HepG2 (cell line): ENCODE measurements at regions not wholly inside any gene's neighbourhood (a gene's known extent, or its start where the extent isn't known, plus 50 kb on each side); places are given as distances from the start of the nearest gene placed in this dataset.

Experiments
- CHD4 ChIP-seq: fragments of 200-600 bp; sonication (generic); IDR thresholded peaks from 2 replicates; pipeline ENCODE4 v1.7.0; 2017; ENCODE audit warnings: mild to moderate bottlenecking, low read length, borderline replicate concordance
- JUN ChIP-seq: sonication (generic); formaldehyde crosslinking; IDR thresholded peaks from 2 replicates; pipeline ENCODE4 v1.4.0; 2020; ENCODE audit warnings: mild to moderate bottlenecking, missing genetic modification reagents
- JUNB ChIP-seq: sonication (generic); formaldehyde crosslinking; IDR thresholded peaks from 2 replicates; pipeline ENCODE4 v1.8.0; 2022; ENCODE audit warnings: missing genetic modification reagents, mild to moderate bottlenecking, borderline replicate concordance
- KAT2B ChIP-seq: fragments of 150-350 bp; IDR thresholded peaks from 2 replicates; pipeline ENCODE4 v1.6.1; 2014; ENCODE audit warnings: low read depth, low read length, borderline replicate concordance
- TF ChIP-seq, protein P1 (sequence below): sonication (generic); formaldehyde crosslinking; IDR thresholded peaks from 2 replicates; pipeline ENCODE4 v1.5.0; 2020; ENCODE audit warnings: mild to moderate bottlenecking, missing genetic modification reagents, moderate library complexity

DNA sequence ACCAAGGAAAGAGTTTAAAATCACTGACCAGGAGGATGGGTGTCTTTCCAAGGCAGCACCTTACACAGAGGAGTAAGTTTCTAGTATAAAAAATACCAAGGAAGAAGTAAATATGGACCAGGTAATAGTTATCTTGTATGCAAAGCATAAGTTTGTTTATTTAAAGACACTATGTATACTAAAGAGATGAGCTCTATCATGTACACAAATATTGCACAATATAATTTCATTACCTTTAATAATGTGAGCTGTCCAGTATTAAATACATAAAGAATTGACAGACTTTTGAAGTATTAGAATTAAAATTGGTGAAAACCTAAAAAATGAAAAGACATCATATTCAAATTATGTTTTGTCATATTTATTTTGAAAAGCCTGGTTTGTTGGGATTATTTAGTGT, 322.0 kb upstream of the MIR17HG start:
- TF ChIP-seq, protein P1, sequence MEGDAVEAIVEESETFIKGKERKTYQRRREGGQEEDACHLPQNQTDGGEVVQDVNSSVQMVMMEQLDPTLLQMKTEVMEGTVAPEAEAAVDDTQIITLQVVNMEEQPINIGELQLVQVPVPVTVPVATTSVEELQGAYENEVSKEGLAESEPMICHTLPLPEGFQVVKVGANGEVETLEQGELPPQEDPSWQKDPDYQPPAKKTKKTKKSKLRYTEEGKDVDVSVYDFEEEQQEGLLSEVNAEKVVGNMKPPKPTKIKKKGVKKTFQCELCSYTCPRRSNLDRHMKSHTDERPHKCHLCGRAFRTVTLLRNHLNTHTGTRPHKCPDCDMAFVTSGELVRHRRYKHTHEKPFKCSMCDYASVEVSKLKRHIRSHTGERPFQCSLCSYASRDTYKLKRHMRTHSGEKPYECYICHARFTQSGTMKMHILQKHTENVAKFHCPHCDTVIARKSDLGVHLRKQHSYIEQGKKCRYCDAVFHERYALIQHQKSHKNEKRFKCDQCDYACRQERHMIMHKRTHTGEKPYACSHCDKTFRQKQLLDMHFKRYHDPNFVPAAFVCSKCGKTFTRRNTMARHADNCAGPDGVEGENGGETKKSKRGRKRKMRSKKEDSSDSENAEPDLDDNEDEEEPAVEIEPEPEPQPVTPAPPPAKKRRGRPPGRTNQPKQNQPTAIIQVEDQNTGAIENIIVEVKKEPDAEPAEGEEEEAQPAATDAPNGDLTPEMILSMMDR = no peak
- no peak for TF ChIP-seq JUNB (CRISPR knock-in tag)
- no peak for TF ChIP-seq CHD4
- no peak for TF ChIP-seq KAT2B
- no peak for TF ChIP-seq JUN (CRISPR knock-in tag)
